ENCODE measurements at regions not wholly inside any gene's neighbourhood (a gene's known extent, or its start where the extent isn't known, plus 50 kb on each side); places are given as distances from the start of the nearest gene placed in this dataset.
"Not testable (repeated sequence)": the region's sequence is repeated elsewhere in the genome, so short reads cannot be mapped to it uniquely, and the experiment has no call there.

GRCh38 chr9:135380311-135380960, 99.1 kb upstream of the PPP1R26 start:
- no peak for DNase-seq (ENCODE audit: low read depth)

- no peak for DNase-seq (ENCODE audit: low read depth)
Observed at GRCh38 chr9:135381762-135382310, 97.7 kb upstream of the PPP1R26 start.

- no peak for DNase-seq (ENCODE audit: low read depth)
Observed at GRCh38 chr9:135384226-135384625, 95.4 kb upstream of the PPP1R26 start.

GRCh38 chr9:135384815-135385405, 94.7 kb upstream of the PPP1R26 start:
- DNase-seq (ENCODE audit: low read depth), result not testable (repeated sequence)

- DNase-seq (ENCODE audit: low read depth), result no peak
Observed at GRCh38 chr9:135385793-135386192, 93.8 kb upstream of the PPP1R26 start.

GRCh38 chr9:135387976-135388375, 91.6 kb upstream of the PPP1R26 start:
- DNase-seq (ENCODE audit: low read depth), result no peak

- DNase-seq (ENCODE audit: low read depth), result no peak
Observed at GRCh38 chr9:135388530-135388929, 91.1 kb upstream of the PPP1R26 start.

- DNase-seq (ENCODE audit: low read depth), result no peak
Observed at GRCh38 chr9:135391759-135392158, 87.8 kb upstream of the PPP1R26 start.

GRCh38 chr9:135392511-135392910, 87.1 kb upstream of the PPP1R26 start:
- DNase-seq (ENCODE audit: low read depth), result no peak

- DNase-seq (ENCODE audit: low read depth), result no peak
Observed at GRCh38 chr9:135394131-135394530, 85.5 kb upstream of the PPP1R26 start.

- no peak for DNase-seq (ENCODE audit: low read depth)
Observed at GRCh38 chr9:135394699-135395645, 84.6 kb upstream of the PPP1R26 start.

GRCh38 chr9:135397142-135397541, 82.4 kb upstream of the PPP1R26 start:
- DNase-seq (ENCODE audit: low read depth), result no peak

GRCh38 chr9:135399000-135399649, 80.5 kb upstream of the PPP1R26 start:
- no peak for DNase-seq (ENCODE audit: low read depth)

- no peak for DNase-seq (ENCODE audit: low read depth)
Observed at GRCh38 chr9:135400496-135400895, 79.1 kb upstream of the PPP1R26 start.

GRCh38 chr9:135401218-135401617, 78.4 kb upstream of the PPP1R26 start:
- no peak for DNase-seq (ENCODE audit: low read depth)

- DNase-seq (ENCODE audit: low read depth), result no peak
Observed at GRCh38 chr9:135402048-135402738, 77.4 kb upstream of the PPP1R26 start.

GRCh38 chr9:135402739-135403695, 76.6 kb upstream of the PPP1R26 start:
- no peak for DNase-seq (ENCODE audit: low read depth)

- DNase-seq (ENCODE audit: low read depth), result no peak
Observed at GRCh38 chr9:135403733-135404450, 75.7 kb upstream of the PPP1R26 start.

- no peak for DNase-seq (ENCODE audit: low read depth)
Observed at GRCh38 chr9:135404451-135405144, 75.0 kb upstream of the PPP1R26 start.
